Dermis blood vessel endothelial cell (primary cell): ENCODE measurements at regions not wholly inside any gene's neighbourhood (a gene's known extent, or its start where the extent isn't known, plus 50 kb on each side); places are given as distances from the start of the nearest gene placed in this dataset.

Experiments used
- DNase-seq: peaks from one replicate; pipeline ENCODE4 v3.0.0; 2010

DNA sequence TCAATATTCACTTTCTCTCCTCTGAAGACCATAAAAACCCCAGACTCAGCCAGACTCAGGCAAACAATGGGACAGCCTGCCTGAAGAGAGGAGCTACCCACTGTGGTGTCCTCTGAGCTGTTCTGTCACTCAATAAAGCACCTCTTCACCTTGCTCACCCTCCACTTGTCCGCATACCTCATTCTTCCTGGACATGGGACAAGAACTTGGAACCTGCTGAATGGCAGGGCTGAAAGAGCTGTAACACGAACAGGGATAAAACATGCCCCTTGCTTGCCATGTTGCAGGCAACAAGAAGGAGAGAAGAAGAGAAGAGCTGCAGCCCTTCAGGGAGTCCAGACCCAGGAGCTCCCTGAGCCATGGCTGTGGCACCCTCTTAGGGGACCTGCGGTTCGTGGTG is 86.8 kb upstream of the SEMA6A start:
- DNase-seq, result no peak

DNA sequence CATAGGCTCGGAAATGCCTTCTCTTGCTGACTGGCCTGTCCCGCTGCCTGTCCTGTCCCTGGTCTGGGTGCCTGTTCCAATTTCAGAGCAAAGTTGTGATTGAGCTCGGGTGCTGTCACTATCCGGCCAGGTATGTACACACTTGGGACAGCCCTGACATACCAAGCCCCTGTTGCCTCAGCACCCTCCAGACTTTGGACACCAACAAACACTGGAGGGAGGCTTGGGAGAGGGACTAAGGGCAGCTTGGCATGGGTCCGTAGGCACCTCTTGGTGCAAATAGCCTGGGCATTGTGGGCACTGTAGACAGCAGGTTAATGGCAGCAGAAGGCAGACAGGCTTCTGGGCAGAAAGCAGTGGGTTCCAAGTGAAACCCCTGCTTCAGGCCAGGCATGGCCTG is 86.3 kb upstream of the SEMA6A start:
- DNase-seq, result no peak

DNA sequence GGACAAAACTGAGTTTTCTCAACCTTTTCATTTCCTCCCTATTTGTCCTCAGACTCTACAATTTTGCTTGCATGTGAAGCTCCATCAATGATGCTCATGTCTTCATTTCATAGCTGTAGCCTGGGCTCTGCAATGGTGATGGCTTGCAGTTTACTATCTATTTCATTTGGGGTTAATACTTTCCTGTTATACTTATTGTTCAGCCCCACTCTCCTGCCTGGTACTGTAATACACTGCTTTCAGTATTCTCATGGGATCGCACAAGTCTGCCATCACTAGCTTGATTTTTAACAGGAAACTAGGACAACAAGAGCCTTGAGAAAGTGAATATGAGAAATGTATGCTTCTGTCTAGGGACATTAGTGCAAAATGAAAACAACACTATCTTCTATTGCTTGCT is 84.2 kb upstream of the SEMA6A start:
- no peak for DNase-seq

DNA sequence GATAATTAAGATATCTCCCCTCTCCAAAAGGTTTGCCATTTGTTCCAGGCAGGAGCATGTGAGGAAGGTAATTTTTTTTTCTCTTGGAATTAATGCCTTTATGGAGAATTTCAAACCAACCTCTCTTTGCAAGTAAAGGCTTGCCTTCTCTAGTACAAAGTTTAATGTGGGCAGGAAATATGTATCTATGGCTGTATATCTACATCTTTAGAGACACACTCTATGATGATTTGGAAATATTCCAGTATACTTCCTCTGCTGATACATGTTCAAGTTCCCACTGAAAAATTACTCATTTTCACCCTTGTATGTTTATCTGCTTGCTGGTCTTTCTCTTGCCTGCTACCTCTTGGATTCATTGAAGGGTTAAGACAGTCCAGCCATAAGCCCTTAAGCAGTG is 83.5 kb upstream of the SEMA6A start:
- DNase-seq, result no peak

DNA sequence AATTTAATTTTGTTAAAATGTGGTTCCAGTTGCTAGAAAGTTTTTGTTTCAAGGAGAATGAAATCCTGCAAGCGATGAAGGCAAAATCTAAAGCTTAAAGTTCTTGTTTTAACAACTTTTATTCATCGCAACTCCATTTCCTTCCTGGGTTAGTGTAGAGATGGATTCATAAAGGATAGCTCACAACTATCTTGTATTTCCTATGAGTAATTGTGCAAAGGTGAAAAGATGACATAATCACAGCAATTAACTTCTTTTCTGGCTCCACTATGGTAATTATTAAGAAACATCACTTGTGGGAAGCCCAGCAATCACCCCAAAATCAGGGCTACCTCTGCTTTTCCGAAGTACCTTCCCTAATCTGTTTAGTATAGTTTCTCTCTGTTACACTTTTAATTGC is 80.8 kb upstream of the SEMA6A start:
- DNase-seq, result no peak

DNA sequence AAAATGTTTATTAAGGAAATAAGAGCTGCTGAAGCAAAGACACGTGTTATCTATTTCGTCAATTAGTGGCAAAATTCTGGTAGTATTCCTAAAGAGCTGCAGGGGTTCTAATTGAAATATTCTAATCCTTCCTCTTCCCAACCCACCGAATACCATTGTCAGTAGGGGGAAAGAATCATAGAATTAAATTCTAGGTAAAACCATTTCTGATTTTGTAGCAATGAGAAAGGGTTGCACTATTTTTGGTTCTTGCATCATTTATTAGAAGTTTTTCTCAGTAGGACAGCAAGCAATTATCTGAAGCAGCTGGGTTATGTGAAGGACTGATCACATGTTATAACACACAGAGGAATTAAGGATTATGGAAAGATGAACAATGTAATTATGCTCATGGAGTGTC is 80.3 kb upstream of the SEMA6A start:
- DNase-seq, result no peak

DNA sequence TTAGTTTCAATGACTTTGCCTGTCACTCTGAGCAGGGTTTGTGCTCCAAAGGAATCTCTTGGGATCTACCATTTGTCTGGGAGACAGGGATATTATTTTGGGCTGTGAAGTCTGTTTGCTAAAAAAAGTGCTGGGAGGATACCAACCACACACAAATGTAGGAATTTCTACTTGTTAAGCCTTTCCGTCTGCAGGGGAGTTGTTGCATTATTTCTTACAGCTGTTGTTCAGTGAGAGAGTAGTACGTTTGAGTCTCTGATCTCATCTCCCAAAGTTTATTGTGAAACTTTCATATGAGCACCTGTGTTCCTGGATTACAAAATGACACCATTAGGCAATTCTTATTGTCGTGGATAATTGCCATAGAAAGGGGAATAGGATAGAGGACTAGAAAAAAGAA is 78.3 kb upstream of the SEMA6A start:
- DNase-seq, result no peak

DNA sequence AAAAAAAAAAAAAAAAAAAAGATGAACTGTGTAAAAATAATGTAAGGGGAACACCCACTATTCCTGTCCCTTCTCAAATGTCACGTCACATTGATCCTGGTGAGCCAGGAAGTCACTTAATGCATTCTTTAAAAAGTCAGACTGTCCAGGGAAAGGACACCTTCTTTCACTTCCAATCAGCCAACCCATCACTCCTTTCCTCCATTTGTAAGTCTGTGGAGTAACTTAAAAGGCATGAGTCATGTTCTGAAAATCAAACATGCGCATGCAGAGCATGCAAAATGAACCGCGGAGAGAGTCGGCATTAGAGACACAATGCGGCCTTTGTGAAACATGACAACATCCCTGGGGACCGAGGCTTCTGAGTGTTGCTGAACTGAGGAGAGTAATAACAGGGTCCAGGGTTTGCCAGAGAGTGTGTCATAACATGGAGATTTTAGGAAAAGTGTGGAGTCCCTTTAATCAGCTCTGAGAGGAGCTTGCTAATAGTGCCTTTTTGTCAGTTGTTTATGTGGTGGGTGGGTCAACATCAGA is 77.6 kb upstream of the SEMA6A start:
- DNase-seq, result no peak

DNA sequence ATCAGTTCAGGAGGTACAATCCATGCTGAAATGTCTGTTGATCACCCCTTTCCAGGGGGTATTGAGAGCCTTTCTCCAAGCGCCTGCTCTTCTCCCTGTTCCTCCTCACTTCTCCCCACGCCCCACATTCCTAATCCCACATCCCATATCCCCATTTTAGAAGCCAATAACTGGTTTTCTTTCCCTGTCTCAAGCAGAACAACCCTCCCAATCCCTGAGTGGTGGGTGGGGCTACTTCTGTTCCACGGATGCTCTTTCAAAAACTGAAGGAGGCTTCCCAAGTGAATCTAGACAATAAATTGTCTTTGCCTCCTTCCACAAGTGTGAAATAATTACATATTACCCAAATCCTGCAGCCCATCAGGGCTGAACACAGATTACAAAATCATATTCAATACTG is 77.0 kb upstream of the SEMA6A start:
- DNase-seq, result no peak

DNA sequence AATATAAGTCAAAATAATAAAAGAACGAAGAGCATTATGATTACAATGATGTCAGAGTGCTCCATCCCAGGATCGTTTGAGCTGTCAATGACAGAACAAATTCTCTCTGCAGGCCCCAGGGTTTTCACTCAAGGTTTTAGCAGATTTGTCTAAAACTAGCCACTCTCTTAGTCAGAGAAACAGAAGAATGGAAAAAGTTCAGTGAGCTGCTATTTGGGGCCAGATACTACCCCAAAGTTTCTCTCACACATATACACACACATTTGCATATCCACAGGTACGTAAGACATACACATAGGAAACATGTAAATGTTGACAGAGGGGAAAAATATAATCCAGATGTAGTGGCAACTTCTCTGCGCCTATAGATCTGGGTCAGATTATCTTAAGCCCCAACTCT is 76.3 kb upstream of the SEMA6A start:
- no peak for DNase-seq

DNA sequence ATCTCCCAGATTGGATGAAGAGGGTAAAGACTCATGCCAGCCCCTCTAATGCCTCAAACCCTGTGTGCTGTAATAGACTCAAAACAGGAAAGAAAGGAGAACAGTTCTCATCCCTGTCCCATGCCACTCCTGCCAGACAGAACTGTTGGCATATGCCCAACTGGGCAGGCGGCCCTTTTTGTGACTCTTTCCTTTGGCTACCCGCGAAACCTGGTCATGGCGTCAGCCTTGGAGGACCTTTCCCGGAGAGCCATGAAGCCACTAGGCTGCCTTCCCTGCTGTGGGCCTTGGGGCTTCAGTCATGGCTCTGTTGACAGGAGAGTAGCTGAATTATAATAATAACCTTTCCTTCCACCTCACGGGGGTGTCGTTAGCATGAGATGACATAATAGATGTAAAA is 75.9 kb upstream of the SEMA6A start:
- DNase-seq, result no peak

DNA sequence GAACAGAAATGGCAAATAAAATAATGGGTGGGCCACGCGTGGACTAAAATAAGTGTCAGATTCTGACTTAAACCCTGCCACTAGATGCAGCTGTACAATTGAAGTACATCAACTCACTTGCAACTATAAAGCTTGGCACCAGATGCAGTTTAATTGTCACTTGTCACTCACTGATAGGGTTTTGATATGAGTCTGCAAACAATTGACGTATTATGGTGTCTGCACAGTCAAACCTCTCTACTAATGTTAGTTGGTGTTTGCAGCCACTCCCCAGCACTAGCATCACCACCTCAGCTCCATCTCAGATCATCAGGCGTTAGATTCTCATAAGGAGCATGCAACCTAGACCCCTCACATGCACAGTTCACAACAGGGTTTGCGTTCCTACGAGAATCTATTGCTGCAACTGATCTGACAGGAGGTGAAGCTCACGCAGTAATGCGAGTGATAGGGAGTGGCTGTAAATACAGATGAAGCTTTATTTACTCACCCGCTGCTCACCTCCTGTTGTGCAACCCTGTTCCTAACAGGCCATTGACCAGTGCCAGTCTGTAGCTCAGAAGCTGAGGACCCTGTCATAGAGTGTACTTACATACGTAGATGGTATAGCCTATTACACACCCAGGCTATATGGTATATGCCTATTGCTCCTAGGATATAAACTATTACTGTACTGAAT is 72.1 kb upstream of the SEMA6A start:
- DNase-seq, result no peak

DNA sequence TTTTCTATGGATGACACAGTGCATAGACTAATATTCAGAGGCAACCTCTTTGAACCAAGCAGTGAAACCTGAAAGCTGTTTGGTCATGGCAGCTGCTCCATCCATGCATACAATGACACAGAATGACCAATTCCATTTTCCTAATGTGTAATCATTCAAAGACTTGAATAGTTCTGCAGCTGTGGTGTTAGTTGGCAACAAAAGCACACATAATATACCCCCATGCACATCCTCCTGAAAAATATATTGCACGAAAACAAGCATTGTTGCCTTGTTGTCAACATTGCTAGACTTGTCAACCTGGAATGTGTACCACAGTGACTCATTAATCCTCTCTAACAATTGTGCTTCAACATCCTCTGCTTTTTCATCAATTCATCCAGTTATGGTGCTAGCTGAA is 71.0 kb upstream of the SEMA6A start:
- DNase-seq, result no peak

DNA sequence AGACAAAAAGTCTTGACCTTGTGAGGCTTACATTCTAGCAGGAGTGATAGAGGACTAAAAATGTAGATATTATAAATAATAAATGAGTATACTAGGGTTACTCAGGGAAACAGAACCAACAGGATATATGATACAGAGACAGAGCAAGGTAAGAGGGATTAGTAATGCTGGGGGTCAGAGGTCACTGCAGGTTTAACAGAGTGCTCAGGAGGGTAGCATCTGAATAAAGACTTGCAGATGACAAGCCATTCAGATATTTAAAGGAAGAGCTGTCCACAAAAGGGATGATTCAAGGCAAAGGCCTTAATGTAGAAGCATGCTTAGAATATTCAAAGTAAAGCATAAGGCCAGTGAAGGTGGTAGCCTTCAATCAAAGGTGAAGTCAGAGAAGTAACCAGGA is 65.6 kb upstream of the SEMA6A start:
- no peak for DNase-seq

DNA sequence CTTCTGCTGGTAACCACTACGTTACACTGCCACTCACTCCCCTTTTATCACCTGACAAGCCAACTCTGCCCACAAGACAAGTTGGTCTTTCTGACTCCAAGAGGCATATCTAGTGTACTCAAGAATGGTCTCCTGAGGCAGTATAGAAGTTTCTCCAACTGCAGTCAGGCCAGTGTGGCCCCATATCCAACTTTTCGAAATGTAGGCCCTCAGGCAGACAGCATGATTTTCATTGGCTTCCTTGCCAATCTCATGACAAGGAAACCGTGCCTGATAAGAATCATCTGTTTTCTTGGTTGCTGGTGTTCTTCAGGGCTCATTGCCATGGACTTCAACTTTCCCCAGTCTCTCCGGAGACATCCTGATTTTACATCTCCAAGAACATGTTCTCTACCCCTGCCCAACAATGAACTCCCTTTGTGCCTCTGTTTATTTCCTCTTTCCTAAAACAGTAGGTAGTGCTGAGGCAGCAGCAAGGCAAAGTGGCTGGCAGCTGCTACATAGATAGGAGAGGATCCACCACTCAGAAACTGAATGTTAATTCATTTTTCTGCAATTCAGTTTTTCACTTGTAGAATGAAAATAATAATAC is 62.6 kb upstream of the SEMA6A start:
- no peak for DNase-seq

DNA sequence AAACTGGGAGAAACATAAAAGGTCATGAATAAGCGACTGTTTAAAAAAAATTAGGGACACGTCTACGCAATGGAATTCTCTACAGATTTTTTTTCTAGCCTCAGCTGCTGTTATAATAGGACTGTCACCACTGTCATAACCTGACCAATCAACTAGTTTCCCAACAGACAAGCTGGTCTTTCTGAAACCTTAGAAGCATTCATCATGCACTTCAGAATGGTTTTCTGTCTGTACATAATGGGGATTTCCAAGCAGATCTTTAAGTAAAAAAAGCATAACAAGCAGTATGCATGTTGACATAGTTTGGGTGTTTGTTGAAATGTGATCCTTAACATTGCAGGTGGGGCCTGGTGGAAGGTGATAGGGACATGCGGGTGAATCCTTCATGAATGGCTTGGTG is 58.3 kb upstream of the SEMA6A start:
- DNase-seq, result no peak

DNA sequence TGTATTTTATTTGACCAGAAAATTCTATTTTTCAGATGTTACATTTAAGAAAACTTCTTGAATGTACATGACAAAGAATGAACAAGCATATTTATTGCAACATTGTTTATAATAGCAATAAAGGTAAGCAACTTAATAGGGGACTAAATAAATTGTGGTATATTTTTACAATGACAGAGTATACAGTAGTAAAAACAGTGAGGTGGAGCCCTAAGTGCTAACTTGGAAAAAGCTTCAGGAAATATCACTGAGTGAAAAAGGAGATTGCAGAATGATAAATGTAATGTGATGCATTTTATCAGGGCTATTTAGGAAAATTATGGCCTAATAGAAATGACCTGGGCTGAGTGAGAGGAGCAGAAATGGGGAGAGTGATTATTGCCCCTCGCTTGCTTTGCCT is 56.5 kb upstream of the SEMA6A start:
- no peak for DNase-seq

DNA sequence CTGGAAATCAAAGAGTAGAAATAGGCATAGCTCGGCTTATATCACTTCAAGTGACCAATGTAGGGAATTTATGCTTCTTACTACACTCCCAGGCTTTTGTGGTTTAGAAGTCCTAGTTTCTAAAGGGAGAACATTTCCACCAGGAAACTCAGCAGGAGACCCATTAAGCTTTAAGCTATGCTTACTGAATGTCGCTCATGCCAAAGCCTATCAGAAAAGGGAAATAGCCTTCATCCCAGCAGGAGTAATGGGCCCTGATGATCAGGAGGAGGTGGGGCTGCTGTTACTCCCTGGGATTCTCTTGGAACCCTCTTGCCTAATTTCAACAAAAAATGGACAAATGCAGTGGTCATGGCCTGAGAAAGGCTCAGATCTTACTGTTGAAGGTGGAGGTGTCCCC is 54.5 kb upstream of the SEMA6A start:
- no peak for DNase-seq

DNA sequence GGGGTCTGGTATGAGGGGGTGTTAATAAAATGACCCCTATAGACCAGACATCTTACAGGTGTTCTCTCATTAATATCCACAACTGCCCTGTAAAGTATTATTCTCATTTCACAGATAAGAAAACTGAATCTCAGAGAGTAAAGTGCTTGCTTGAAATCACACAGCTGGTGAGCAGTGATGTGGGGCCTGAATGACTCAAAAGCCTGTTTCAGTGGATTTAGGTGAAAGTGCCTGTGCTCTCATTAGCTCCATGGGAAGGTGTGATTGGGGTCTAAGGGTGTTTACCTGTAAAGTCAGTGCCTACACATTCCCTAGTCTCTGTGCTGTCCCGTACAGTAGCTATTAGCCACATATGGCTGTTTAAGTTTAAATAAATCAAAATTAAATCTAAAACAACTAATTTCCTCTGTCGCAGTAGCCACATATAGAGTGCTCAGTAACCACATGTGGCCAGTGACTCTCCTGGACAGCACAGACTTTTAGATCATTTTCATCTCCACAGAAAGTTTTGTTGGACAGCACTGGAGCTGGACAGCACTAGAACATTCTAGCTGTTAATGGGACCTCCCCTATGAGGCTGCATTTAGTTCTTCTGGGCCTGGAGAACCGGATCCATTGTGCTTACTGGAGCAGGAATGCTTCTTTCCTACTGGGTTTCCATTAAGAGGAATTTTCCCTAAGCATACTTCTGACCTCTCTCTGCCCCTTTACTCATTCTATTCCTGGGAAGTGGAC is 52.5 kb upstream of the SEMA6A start:
- no peak for DNase-seq

DNA sequence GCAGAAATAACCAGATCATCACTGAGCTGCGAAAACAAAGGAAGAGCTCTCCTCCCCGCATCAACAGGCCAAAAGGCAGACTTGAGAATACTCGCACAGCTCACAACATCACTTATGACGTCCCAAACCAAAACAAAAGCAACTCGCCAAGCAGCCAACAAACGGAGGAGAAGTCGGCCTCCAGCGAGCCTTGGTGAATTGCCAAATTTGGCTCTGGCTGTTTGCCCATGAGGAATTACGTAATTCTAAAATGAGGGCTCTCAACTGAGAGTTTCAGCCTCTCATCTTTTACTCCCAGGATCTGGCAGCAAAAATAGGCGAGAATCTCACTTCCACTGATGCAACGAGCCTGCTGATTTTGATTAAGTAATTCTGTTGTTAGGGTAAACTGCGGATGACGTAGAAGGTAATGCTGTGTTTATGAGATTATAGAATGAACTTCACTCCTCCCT is 51.7 kb upstream of the SEMA6A start:
- DNase-seq, result no peak
